Loucy (cell line): ENCODE measurements at regions not wholly inside any gene's neighbourhood (a gene's known extent, or its start where the extent isn't known, plus 50 kb on each side); places are given as distances from the start of the nearest gene placed in this dataset.

Source experiments
- CTCF ChIP-seq: fragments of 200-600 bp; sonication (generic); conservative IDR thresholded peaks from 2 replicates; pipeline ENCODE4 v1.5.1; 2014; ENCODE audit warnings: mild to moderate bottlenecking, antibody characterized with exemption, low read length
- EZH2phosphoT487 ChIP-seq: fragments of 200-600 bp; IDR thresholded peaks from 2 replicates; pipeline ENCODE4 v1.6.1; 2018; ENCODE audit warnings: antibody characterized with exemption, mild to moderate bottlenecking, moderate library complexity, borderline replicate concordance

- no peak for TF ChIP-seq CTCF
- no peak for TF ChIP-seq EZH2phosphoT487
Observed at GRCh38 chr4:28179126-28179525, 1318.5 kb downstream of the STIM2 start.
